ENCODE measurements at regions not wholly inside any gene's neighbourhood (a gene's known extent, or its start where the extent isn't known, plus 50 kb on each side); places are given as distances from the start of the nearest gene placed in this dataset.
"Not testable (repeated sequence)": the region's sequence is repeated elsewhere in the genome, so short reads cannot be mapped to it uniquely, and the experiment has no call there.

GRCh38 chr2:192971981-192972380, 777.2 kb upstream of the TMEFF2 start:
- Mint-ChIP-seq H3K27me3 (no peaks in the 10 kb centered on the region), H3K4me3 (no peak overlapping the region), H3K36me3 (ENCODE audit: low read depth) (no peaks in the 10 kb centered on the region), H3K27ac (no peak overlapping the region), H3K9me3 (no peaks in the 10 kb centered on the region), H3K4me1 (no peaks in the 10 kb centered on the region)
- no peak for TF ChIP-seq CTCF (IDR thresholded peaks at IDR 0.05)
- CTCF ChIA-PET = no interaction called here
- intact Hi-C loops (cut with micrococcal nuclease) = no loop called here
- DNase-seq (no peak), ATAC-seq (ENCODE audit: low read depth) (no peak)
- POLR2A ChIA-PET = no interaction called here

- ChIA-PET POLR2A (no interaction called here), CTCF (no interaction called here)
- ATAC-seq (ENCODE audit: low read depth) (no peak), DNase-seq (no peak)
- Mint-ChIP-seq H3K27me3 (no peaks in the 10 kb centered on the region), H3K27ac (no peak overlapping the region), H3K36me3 (ENCODE audit: low read depth) (no peaks in the 10 kb centered on the region), H3K4me1 (no peaks in the 10 kb centered on the region), H3K4me3 (no peak overlapping the region), H3K9me3 (no peaks in the 10 kb centered on the region)
- intact Hi-C loops (cut with micrococcal nuclease) = no loop called here
- TF ChIP-seq CTCF (IDR thresholded peaks at IDR 0.05) = no peak
Observed at GRCh38 chr2:192969055-192969454, 774.3 kb upstream of the TMEFF2 start.

- POLR2A ChIA-PET = no interaction called here
- peaks cover 1% of the 10 kb centered on the region for H3K9me3 Mint-ChIP-seq
- ATAC-seq (ENCODE audit: low read depth) (no peak), DNase-seq (no peak)
- H3K36me3 Mint-ChIP-seq (ENCODE audit: low read depth) = no peaks in the 10 kb centered on the region
- H3K4me3 Mint-ChIP-seq = no peak overlapping the region
- intact Hi-C loops (cut with micrococcal nuclease) = no loop called here
- H3K27me3 Mint-ChIP-seq = no peaks in the 10 kb centered on the region
- H3K27ac Mint-ChIP-seq = no peak overlapping the region
- H3K4me1 Mint-ChIP-seq = no peaks in the 10 kb centered on the region
- TF ChIP-seq CTCF (IDR thresholded peaks at IDR 0.05) = no peak
- CTCF ChIA-PET = no interaction called here
Observed at GRCh38 chr2:192960945-192961344, 766.2 kb upstream of the TMEFF2 start.

GRCh38 chr2:192958615-192959014, 763.9 kb upstream of the TMEFF2 start:
- H3K4me3 Mint-ChIP-seq; H3K36me3 Mint-ChIP-seq (ENCODE audit: low read depth); H3K9me3 Mint-ChIP-seq; intact Hi-C loops (cut with micrococcal nuclease); CTCF ChIA-PET; H3K27ac Mint-ChIP-seq; H3K27me3 Mint-ChIP-seq; POLR2A ChIA-PET; ATAC-seq (ENCODE audit: low read depth); DNase-seq; H3K4me1 Mint-ChIP-seq: not testable (repeated sequence)

GRCh38 chr2:192957425-192957824, 762.7 kb upstream of the TMEFF2 start:
- no peaks in the 10 kb centered on the region for H3K4me1 Mint-ChIP-seq
- no peaks in the 10 kb centered on the region for H3K36me3 Mint-ChIP-seq (ENCODE audit: low read depth)
- no peak overlapping the region for H3K27ac Mint-ChIP-seq
- ATAC-seq (ENCODE audit: low read depth) = no peak
- no peak overlapping the region for H3K4me3 Mint-ChIP-seq
- intact Hi-C loops (cut with micrococcal nuclease) = no loop called here
- CTCF ChIA-PET = no interaction called here
- POLR2A ChIA-PET = no interaction called here
- H3K9me3 Mint-ChIP-seq = peaks cover 1% of the 10 kb centered on the region
- DNase-seq = no peak
- TF ChIP-seq CTCF (IDR thresholded peaks at IDR 0.05) = no peak
- H3K27me3 Mint-ChIP-seq = no peaks in the 10 kb centered on the region

GRCh38 chr2:192953116-192953515, 758.4 kb upstream of the TMEFF2 start:
- ChIA-PET CTCF (no interaction called here), POLR2A (no interaction called here)
- Mint-ChIP-seq H3K27ac (no peak overlapping the region), H3K4me1 (no peaks in the 10 kb centered on the region), H3K4me3 (no peak overlapping the region), H3K36me3 (ENCODE audit: low read depth) (no peaks in the 10 kb centered on the region), H3K9me3 (peaks cover 1% of the 10 kb centered on the region), H3K27me3 (no peaks in the 10 kb centered on the region)
- DNase-seq (no peak), ATAC-seq (ENCODE audit: low read depth) (no peak)
- TF ChIP-seq CTCF (IDR thresholded peaks at IDR 0.05) = no peak
- intact Hi-C loops (cut with micrococcal nuclease) = no loop called here
